ENCODE measurements at regions not wholly inside any gene's neighbourhood (a gene's known extent, or its start where the extent isn't known, plus 50 kb on each side); places are given as distances from the start of the nearest gene placed in this dataset.

DNA sequence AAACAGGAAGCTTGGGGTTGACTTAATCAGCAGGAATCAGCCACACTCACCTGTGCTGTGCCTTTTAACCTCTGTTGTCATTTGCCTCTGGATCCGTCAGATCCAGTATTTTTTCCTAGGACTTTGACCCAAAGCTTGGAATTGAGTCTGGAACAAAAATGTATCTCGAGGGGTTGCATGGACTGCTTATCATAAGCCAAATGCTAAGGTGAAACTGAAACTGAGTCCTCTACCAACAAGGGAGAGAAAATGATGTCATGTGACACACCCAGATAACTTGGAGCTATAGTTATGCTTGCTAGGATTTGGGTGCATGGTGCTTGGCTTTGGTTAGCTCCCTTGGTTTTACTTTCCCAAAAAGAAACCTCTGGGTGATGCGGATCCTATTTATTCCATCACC lies 2158.6 kb upstream of the PIK3C3 start:
- DNase-seq (ENCODE audit: low read depth in 3 of 3, low spot score in 1 of 3), result no peak

DNA sequence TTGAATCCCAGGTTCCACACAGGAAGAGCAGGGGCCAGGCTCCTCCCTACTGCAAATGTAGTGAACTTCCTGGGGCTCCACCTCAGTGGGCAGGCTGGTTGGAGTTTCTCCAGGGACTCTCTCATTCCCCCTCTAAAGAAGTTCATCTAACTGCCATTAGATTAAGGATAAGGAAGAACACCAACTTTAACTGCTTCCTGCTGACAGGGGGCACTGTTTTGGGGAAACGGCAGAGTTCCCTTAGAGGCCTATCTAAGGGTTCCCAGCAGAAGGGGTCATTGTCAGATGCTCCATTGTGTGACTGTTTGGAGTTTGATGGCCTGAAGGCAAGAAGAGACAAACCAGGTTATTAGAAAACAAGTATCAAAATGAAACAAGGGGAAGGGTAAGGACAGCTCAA lies 2159.7 kb upstream of the PIK3C3 start:
- no peak for DNase-seq (ENCODE audit: low read depth in 3 of 3, low spot score in 1 of 3)

DNA sequence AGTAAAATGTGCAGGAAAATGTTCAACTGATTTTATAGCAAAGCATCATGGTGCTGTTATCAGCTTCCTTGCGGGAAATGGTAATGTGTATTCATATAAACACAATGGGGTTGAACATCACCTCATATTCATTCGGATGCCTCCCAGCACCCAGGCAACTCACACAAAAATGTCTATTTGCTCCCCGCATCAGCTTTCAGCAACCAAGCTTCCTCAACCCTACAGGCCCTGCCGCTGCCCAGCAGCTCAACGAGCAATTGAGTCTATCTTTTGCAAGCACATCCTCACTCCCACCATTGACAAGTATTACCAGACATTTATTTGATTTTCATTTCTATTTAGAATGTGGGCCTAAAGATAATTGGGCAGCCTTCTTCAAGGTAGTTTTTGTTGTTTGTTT lies 2161.4 kb upstream of the PIK3C3 start:
- DNase-seq (ENCODE audit: low read depth in 3 of 3, low spot score in 1 of 3), result no peak

DNA sequence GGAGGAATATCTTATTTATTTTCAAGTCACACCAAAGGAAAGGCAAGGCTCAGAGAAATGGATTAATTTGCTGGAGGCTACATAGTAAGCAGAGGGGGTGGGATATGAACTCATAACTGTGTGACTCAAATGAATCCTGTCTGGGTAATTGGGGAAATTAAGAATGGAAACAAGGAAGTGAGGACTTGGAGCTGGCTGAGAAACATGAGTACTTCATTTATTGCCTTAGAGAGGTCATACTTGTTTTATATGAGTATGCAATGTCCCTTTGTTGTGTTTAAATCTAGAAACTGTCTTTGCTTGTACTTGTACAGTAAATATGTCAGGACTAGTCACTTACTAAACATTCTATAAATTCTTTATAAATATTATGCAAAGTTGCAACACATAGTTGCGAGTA lies 2166.7 kb upstream of the PIK3C3 start:
- no peak for DNase-seq (ENCODE audit: low read depth in 3 of 3, low spot score in 1 of 3)

DNA sequence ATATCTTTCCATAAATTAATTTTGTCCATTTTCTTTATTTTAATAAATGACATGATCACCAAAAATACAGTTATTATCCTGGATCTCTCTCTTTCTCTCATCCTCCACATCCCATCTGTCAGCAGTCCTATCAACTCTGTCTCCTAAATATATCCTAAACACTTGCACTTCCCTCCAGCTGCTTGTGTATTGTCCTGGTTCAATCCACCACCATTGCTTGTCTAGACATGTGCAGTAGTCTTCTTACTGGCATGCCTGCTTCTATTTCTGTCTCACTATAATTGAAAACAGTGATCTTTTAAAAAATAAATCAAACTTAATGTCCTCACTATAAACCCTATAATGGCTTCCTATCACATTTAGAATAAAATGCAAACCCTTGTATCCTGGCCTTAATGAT lies 2168.6 kb upstream of the PIK3C3 start:
- DNase-seq (ENCODE audit: low read depth in 3 of 3, low spot score in 1 of 3), result no peak

DNA sequence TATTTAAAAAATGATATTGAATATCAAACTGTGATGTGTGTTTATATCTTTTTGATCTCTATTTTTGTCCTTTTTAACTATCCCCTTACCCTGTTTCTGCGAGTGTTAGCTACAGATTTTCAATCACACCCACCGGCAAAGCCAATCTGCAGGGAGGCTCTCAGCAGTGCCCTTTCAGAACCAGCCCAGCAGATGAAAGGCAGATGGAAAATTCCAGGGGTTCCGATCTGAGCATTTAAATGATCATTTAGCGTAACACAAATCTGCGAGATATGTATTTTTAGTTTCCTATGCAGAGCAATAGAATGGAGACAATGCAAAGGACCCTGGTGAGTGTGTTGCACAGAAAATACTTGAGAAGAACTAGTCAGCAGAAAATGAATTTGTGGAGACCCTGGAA lies 2170.5 kb upstream of the PIK3C3 start:
- DNase-seq (ENCODE audit: low read depth in 3 of 3, low spot score in 1 of 3), result no peak

DNA sequence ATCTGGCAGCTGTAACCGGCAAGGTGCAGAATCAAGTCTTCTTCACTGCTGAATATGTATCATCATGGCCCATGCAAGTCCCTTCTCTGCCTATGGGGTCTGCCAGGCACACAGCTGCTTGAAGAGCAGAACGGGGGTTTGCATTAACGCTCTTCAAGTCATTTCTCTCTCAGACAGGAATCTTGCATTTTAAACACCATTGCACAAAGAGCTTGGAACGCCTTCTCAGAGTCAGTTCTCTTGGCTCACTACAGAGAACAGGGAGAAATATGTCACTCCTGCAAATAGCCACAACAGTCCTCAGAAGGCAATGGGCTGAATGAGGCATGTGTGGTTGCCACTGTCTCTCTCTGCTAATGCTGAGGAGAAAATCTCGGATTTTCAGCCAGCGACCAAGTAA lies 2173.5 kb upstream of the PIK3C3 start:
- DNase-seq (ENCODE audit: low read depth in 3 of 3, low spot score in 1 of 3), result no peak

DNA sequence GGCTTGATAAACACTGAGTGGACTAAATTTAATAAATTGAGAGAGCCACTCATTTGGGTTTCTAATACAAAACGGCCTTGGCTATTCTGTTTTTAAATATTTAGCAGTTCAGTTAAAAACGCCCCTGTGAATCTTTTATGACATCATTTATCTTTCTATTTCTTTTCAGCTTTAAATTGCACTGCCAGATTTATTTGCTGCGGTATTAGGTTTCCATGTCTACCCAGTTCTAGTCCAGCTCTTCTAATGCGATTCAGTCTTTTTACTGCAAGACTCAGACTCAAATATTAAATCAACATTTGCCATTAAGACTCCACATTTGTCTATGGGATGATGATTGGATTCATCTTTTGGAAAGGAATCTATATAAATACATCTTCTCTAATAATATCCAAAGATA lies 2174.3 kb upstream of the PIK3C3 start:
- DNase-seq (ENCODE audit: low read depth in 3 of 3, low spot score in 1 of 3), result no peak

DNA sequence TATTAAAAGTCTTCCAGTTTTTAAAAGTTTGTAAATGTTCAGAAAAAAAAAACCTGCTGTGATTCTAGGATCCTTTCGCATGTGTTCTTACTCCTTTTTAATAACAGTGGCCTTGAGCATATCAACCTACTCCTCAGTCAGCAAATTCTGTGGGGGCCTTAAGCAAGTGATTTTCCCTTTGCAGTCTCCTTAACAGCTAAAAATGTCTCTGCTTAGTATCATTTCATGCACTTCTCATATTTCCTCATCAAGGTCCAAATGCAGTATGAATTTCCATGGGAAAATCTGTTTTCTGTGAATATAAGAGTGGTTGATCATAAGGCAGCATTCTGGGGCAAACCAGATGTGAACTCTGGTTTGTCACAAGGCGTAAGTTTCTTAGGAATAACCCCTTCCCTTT lies 2175.1 kb upstream of the PIK3C3 start:
- DNase-seq (ENCODE audit: low read depth in 3 of 3, low spot score in 1 of 3), result no peak

DNA sequence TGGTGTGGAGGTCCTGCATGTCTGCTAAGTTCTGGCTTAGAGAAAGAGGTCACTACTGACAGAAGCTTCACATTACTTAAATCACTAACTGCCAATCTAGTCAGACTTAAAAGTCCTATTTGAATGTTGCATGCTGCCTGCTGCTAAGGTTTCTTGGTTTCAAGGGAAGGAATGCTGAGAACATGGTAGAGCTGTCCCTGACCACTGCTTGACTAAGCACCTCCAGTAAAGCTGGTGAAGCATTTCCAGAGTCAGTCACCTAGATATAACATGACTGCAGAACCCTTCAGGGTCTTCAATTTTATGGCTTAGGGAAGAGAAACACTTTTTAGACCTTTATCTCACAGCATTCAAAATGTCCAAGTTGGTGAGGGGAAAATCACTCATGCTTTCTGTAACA lies 2178.3 kb upstream of the PIK3C3 start:
- DNase-seq (ENCODE audit: low read depth in 3 of 3, low spot score in 1 of 3), result no peak

DNA sequence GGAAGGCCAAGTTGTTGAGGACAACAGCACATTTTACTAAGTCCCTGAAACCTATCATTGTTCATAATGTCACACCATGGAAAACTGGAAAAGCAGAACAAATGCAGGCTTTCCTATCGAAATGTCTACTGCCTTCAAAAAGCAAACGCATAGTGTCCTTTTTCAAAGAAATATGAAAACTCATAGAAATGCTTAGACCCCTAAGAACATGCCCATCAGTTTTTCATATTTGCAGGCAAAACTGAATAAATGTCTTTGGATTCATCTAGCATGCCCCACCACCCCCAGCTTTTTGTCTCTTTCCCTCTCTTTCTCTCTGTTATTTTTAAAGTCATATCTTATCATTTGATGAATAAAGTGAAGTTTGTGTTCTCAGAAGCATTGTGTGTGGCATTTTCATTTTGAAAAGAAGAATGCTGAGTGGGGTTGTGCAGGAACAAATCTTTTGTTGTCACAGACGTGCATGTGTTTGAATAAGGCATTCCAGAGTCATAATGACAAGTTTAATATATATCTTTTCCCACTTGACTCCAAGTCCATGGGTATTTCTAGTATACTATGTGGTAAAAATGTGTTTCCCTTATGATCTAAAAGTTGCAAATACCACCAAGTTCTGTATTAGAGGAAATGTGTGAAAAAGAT lies 2180.0 kb upstream of the PIK3C3 start:
- no peak for DNase-seq (ENCODE audit: low read depth in 3 of 3, low spot score in 1 of 3)

DNA sequence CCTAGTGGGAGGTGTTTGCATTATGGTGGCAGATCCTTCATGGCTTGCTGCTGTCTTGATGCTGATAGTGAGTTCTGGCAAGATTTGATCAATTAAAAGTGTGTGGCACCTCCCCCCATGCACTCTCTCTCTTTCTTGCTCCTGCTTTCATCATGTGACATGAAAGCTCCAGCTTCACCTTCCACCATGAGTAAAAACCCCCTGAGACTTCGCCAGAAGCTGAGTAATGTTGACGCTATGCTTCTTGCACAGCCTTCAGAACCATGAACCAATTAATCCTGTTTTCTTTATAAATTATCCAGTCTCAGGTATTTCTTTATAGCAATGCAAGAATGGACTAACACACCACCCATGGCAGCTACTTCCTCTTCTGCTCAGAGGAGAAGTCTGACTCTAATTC lies 2181.4 kb upstream of the PIK3C3 start:
- no peak for DNase-seq (ENCODE audit: low read depth in 3 of 3, low spot score in 1 of 3)

DNA sequence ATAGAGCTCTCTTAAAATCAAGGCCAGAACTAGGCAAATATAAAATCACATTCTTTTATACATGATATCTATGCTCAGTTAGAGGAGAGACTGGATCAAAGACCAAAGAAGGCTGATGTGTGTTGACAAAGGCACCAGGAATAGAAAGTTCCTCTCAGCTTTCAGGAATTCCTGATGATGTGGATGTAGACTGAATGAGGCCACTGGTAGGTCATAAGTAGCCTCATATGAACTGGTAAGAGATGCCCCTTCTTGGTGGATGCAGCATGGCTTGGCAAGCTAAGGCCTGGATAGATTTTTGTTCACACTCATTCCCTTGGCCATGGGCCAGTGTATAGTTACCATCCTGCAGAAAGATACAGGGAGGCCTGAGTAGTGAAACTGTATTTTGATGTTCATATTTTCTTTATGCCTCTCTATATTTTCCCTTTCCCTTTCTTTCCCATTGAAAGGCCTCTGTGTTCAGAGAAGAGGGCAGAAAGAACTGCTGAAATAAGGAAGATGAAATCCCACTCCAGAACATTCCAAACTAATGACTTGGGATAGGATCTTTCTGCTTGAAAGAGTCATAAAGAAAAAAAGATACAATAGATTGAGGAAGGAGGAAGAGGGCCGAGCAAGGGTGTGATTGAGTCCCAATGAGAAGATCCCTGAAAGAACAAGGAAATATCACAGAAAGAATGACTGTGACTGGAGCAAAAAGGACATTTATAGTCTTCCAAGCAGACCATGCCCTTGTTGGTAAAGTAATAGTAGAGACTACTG lies 2182.7 kb upstream of the PIK3C3 start:
- DNase-seq (ENCODE audit: low read depth in 3 of 3, low spot score in 1 of 3), result no peak

DNA sequence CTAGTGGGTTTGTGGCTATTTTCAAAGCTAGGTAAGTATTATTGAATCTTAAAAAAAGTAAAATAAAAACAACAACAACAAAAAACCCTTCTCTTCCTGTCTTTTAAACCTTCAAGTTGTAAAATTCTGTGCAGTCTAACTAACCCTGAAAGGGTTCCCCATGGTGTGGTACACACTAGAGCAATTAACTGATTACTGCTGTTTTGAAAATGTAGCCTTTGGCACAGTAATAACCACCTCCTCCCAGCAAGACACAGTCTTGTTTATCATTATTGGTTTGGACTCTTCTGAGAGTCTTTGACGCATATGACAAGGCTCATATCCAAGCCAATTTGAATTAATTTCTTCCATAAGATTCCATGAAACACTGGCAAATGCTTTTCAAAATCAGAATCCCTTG lies 2184.6 kb upstream of the PIK3C3 start:
- DNase-seq (ENCODE audit: low read depth in 3 of 3, low spot score in 1 of 3), result no peak

DNA sequence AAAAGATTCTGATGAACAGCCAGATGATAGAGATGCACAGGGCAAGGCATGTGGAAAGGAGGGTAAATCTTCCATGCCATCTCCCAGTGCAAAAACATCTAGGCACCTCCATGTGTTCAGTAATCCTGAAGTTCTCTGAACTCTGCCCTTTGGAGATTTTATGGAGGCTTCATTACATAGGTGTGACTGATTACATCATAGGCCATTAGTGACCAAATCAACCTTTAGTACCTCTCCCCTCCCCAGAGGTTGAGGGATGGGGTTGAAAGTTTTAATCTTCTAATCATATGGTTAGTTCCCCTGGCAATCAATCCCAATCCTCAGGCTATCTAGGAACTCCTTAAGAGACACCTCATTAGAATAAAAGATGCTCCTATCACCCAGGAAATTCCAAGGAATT lies 2190.2 kb upstream of the PIK3C3 start:
- DNase-seq (ENCODE audit: low read depth in 3 of 3, low spot score in 1 of 3), result no peak

DNA sequence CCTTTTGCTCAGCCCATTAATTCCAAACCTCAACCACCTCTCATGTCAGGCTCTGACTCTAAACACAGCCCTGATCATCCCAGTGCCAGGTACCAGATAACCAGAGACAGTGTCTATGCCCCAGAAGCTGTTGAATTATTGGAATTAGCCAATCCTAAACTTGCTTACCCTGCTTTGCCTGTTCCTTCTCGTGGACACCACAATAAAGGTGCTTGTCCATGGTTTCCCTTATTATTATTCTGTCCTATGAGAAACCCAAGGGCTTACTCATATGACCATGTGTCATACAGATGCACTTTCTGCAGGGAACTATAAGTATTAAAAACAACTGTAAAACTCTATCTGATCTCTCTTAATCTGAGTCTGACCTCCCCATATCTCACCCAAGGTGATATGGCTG lies 2193.8 kb upstream of the PIK3C3 start:
- DNase-seq (ENCODE audit: low read depth in 3 of 3, low spot score in 1 of 3), result no peak

DNA sequence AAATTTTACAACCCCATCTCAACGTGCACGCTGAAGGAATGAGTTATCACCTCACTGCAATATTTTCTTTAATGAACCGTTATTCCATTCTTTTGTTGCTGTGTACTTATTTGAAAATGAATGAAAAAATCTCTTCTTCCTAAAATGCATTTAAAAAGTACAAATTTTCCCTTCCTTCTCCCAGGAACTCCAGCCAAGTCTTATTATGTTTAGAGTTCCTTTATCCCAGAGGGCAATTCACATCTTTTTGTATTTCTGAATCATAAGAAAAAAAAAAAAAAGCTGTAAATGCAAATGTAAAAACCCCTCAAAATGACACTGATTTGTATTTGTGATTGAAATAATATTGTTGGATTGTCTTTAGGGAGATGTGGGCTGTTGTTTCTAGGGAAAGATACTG lies 2194.3 kb upstream of the CELF4 start:
- no peak for DNase-seq (ENCODE audit: low read depth in 3 of 3, low spot score in 1 of 3)

DNA sequence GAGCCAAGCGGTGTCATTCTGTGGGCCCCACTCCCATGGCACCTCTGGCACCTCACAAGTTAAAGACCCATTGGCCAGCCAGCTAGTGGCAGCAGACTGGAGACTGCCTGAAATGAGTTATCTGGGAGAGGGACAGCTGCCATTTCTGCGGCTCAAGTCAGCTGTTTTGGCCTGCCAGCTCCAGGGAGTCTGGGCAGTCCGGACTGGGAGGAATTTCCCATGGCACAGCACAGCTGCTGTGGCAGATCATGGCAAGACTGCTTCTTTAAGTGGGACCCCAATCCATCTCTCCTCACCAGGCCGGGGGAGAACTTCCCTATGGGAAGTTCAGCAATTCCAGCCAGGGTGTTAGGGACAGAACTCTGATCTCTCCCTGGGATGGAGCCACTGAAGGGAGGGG lies 2187.6 kb upstream of the CELF4 start:
- DNase-seq (ENCODE audit: low read depth in 3 of 3, low spot score in 1 of 3), result no peak

DNA sequence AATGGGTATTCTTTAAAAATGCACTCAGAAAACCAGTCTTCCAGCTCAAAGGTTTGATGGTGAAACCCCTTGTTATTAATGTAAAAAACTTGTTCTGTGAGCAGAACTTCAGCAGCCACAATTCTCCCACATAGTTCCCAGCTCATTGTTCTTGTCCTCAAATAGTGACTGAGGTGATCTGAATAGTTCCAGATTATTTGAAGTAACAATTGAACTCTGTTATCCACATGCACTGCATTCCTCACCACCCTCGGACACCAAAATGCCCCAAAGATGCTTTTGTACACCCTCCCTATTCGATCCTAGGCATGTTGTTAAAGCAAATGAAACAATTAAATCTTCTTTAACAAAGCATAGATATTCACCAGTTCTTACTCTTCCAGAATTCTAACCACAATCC lies 2186.8 kb upstream of the CELF4 start:
- no peak for DNase-seq (ENCODE audit: low read depth in 3 of 3, low spot score in 1 of 3)

DNA sequence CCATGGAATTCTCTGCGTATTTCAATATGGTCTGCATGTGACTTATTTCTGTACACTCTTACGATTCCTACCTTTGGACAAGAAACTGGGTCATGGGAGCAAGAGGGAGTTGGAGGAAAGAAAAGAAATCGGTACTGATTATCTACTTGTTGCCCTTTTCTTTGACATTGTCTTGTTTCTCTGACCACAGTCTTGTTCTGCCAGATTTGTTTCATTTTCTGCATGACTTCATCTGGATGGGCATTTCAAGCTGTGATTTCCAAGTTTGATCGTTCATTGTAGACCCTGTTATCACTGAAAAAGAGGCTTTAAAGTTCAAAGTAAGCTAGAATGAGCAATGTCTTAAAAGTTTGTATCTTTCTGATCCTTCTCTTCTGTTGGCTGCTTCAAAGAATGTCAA lies 2186.3 kb upstream of the CELF4 start:
- DNase-seq (ENCODE audit: low read depth in 3 of 3, low spot score in 1 of 3), result no peak

DNA sequence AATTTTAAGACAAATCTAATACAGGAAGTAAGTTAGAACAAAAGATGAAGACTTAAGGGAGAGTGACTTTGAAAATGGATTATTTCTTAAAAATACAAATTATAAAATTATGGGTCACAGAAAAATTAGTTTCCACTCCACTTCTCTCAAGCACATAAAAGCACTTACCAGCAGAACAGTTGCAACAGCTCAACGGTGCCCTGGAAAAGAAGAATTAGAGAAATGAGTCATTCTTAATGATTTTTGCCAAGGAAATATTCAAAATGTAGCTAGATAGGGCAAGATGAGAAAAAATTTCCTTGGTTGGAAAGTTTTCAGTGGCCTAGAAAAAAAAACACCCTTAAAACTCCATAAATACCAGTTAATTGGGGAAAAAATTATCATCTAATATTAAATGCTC lies 2185.6 kb upstream of the CELF4 start:
- DNase-seq (ENCODE audit: low read depth in 3 of 3, low spot score in 1 of 3), result no peak

DNA sequence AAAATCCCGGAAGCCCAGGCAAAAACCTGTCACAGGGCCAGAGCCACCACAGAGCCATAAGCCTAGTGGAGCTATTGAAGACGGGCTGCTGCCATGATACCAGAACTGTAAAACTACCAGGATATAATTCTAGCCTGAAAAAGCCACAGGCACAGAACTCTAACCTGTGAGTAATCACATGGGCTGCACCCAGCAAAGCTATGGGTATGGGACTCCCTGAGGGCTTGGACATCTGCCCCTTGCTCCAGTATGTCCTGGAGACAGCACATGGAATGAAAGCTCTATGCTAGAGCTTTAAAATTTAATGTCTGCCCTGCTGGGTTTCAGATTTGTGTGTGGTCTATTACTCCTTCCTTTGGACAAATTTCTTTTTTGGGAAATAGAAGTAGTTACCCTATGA lies 2183.6 kb upstream of the CELF4 start:
- DNase-seq (ENCODE audit: low read depth in 3 of 3, low spot score in 1 of 3), result no peak

DNA sequence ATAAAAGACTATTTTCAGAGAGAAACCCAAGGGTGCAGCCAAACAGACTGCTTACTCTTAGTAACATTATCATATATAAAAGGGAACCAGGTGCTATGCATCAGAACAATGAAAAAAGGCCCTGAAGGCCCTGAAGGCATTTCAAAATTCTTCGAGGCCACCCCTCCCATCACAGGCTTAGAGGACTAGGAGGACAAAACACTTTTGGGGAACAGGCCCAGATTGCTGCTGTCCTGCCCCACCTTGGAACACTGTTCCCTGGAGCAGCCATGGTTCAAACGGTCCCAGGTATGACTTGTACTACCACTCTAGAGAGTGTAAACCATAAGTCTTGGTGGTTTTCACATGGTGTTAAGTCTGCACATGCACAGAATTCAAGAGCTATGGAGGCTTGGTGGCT lies 2183.1 kb upstream of the CELF4 start:
- no peak for DNase-seq (ENCODE audit: low read depth in 3 of 3, low spot score in 1 of 3)
